ENCODE measurements at regions not wholly inside any gene's neighbourhood (a gene's known extent, or its start where the extent isn't known, plus 50 kb on each side); places are given as distances from the start of the nearest gene placed in this dataset.

DNA sequence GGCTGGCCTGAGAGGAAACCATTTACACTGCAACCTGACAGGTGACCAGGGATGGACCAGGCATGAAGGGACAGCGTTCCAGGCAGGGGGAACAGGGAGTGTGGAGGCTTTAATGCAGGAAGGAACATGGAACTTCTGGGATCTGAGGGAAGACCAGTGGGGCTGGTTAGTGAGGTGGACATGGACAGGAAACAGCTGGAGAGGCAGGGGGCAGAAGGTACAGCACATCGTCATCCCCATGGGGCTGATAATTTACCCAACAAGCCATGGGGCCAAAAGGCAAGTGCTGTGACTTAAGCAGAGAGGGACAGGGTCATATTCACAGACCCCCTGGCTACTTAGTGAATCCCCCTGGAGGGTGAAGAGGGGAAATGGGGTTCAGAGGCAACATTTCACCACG is 77.0 kb upstream of the LARS2 start:
- no peak for TF ChIP-seq POLR2AphosphoS5 (IDR thresholded peaks at IDR 0.05)
- TF ChIP-seq CTCF (IDR thresholded peaks at IDR 0.05) = no peak

Data from breast epithelium (tissue), 3 donors.